HPDE6-E6E7 (cell line): ENCODE measurements at regions not wholly inside any gene's neighbourhood (a gene's known extent, or its start where the extent isn't known, plus 50 kb on each side); places are given as distances from the start of the nearest gene placed in this dataset.

Experiments
- DNase-seq: peaks from one replicate; pipeline ENCODE4 v3.0.0; 2011; ENCODE audit warnings: missing footprints; ENCODE audit errors: extremely low spot score

DNA sequence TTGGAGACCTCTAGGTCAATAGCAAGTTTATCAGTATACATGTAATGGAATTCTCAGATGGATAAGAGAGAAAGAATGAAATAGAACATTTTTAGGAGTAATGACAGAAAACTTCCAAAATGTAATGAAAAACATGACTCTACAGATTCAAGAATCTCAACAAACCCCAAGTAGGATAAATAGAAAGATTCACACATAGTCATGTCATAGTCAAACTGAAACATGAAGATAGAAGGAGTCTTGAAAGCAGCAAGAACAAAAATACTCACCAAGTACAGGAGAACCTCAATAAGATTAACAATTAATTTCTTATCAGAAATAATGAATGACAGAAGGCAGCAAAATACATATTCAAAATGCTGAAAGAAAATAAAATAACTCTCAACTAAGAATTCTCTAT lies 164.5 kb downstream of the SPATA31D1 start:
- DNase-seq = no peak

DNA sequence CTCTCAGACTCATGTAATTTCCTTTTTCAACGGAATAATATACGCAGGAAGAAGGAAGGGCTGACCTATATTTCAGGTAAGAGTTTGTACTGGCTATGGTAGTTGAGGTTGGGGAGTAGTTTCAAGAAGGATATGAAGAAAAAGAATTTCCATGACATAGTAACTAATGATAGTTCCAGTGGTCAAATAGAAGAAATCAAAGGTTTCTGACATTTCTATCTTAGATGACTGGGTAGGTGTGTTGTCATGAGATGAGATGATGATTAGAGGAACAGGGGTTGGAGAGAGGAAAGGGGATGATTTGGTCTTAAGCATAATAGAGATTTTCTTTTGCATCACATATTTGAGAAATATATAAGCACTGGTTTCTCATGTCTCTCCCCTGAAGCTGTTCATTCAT lies 166.0 kb downstream of the SPATA31D1 start:
- DNase-seq = no peak

GRCh38 chr9:82161876-82162275 lies 173.3 kb downstream of the SPATA31D1 start:
- DNase-seq = no peak

DNA sequence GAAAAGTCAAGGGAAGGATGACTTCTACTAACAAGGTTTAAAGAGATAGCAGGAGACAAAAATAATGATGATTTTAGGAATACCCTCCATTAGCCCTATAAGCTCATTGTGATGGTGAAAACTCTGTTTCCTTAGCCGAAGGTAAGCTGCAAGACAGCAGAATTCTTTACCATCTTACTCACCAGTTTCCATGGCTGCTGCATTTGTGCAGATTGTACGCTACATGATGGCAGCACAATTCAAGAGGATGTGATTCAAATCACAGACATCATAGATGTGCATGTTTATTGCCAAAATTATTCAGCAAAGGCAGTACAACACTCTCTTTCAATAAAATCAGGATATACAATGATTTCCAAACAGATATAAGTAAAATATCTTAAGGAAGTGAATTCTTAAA lies 175.6 kb downstream of the SPATA31D1 start:
- no peak for DNase-seq

DNA sequence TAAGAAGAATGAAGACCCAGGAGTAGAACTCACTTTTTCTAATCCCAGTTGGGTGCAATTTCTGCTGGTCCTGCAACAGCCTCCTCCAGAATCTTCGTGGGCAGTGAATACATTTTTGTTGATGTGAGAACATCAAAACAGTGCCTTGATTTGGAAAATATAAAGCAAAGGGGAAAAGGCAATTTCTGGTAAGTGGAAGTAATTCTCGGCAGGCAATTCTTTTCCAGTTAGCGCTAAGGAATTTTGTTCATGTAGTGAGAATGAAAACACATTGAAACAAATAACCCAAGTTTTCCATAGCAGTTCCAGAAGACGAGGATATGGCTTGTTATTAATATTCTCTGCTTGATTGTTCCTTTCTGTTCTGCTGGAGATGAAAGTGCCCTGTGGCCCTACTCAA lies 178.7 kb downstream of the SPATA31D1 start:
- DNase-seq = no peak

DNA sequence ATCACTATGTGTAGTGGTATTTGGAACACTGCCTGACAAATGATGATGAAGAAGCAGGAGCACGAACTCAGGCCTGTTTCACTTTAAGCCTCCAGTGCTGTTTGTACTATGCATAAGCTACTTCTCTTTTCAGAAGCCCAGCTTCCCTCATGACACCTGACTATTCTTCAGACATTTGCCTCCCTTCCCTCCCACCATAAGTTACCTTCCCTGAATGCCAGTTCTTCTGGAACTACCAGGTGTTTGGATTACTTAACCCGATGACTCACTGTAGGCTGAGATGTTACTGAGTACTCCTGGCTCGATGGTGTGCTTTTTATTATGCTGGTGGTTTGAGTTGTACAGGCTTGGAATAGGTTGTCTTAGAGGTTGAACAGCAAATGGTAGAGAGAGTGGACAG lies 180.0 kb downstream of the SPATA31D1 start:
- DNase-seq = peak; percentile 69

DNA sequence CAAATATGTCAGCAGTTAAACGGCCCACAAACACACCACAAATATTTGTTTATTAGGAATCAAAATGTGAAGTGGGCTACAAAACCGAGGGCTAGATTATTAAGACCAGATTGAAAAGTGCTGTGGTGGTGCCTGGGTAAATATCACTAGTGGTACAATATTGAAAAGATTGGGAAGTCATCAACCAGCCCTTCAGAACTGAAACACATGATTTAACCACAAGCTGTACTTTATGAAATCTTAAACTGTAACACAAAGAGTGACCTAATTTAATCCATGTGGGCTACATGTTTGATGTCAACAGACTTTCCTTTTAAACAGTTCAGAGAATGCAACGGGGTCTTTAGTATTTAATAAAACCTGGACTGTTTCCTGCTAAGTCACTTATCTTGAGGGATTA lies 182.3 kb downstream of the SPATA31D1 start:
- no peak for DNase-seq

GRCh38 chr9:82171271-82171670 lies 182.7 kb downstream of the SPATA31D1 start:
- DNase-seq = no peak

- no peak for DNase-seq
Measured at GRCh38 chr9:82180711-82181110, 192.1 kb downstream of the SPATA31D1 start.

DNA sequence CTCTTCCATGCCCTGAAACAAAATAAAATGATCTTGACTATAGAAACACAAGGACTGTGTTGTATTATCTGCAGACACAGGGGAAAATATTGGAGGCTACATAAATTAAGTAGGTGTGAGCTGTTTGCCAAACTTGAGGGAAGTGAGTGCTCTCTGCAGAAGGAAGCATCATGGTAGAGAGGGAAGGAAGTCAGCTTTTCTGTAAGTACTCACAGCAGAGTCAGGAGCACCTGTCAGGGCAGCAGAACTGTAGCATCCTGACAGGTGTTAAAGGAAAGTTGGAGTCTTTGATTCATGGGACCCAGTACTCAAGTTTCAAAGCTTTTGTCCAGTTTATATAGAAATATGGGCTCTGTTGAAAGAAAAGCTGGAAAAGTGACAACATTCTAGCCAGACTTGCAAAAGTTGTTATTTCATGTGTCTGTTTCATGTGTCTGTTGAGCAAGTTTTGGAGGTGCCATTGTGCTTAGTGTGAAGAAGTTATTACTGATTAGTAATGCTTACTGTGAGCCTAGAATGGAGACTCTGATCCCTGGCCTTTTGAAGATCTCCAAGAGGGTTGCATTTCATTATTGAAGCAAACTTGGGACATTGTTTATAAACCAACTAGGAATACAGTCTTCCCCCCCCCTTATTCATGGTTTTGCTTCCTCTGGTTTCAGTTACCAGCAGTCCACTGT lies 194.7 kb downstream of the SPATA31D1 start:
- no peak for DNase-seq

GRCh38 chr9:82184524-82184923 lies 196.0 kb downstream of the SPATA31D1 start:
- DNase-seq = no peak

DNA sequence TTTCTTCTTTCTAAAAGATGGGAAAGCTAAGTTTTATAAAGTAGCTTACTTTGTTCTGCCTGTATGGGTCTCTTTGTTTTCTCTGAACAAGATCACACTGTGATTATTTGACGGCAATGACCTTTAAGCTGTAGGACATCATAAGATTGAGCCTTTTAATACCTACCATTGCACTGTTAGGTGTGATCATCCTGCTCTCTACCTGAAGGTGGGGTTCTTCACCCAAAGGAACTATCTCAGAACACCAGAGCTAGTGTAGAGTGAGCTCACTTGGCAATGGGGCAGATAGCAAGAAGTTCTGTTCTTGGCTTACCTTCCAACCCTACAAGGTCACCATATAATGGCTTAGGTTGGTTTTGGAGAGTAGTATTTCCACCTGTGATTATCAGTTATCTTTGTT lies 200.2 kb downstream of the SPATA31D1 start:
- no peak for DNase-seq

DNA sequence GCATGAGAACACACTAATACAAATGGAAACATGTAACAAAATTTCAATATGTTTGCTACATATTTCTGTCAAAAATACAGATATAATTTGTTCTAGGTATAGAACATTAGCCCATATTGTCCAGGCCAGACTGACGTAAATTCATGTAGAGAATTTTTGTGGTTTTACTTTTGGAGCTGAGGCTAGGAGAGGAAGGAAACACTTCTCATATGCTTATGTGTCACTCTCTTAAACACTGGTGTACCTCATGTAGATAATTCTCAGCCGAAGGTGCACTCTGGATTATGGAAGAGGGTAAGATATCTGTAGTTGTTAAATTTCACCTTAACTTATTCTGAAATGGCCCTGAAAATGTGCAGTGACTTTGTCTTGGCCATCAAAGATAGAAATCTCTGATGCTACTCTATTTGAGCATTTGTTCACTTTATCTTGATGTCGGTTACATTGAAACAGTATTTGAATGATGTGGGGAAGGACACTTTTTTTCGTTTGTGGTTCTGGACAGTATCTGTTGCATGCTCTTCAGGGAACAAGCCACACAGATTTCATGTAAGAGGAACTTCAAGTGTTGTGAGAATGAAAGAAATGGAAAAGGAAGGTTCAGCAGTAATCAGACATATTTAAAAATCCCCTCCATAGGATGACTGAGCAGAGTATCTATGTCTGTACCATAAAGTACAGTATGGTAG lies 202.7 kb downstream of the SPATA31D1 start:
- DNase-seq = no peak

DNA sequence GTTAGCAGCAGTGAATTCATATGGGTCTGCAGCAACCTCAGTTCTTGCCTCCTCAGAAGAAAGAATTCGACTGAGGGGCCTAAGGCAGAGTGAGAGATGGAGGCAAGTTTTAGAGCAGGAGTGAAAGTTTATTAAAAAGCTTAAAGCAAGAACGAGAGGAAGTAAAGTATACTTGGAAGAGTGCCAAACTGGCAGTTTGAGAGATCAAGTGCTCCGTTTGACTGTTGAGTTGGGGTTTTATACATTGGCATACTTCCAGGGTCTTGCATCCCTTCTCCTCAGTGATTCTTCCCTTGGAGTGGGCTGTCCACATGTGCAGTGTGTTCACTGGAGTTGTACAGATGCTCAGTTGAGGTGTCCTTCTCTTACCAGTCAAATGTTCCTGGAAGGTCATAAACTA lies 203.6 kb downstream of the SPATA31D1 start:
- DNase-seq = no peak

DNA sequence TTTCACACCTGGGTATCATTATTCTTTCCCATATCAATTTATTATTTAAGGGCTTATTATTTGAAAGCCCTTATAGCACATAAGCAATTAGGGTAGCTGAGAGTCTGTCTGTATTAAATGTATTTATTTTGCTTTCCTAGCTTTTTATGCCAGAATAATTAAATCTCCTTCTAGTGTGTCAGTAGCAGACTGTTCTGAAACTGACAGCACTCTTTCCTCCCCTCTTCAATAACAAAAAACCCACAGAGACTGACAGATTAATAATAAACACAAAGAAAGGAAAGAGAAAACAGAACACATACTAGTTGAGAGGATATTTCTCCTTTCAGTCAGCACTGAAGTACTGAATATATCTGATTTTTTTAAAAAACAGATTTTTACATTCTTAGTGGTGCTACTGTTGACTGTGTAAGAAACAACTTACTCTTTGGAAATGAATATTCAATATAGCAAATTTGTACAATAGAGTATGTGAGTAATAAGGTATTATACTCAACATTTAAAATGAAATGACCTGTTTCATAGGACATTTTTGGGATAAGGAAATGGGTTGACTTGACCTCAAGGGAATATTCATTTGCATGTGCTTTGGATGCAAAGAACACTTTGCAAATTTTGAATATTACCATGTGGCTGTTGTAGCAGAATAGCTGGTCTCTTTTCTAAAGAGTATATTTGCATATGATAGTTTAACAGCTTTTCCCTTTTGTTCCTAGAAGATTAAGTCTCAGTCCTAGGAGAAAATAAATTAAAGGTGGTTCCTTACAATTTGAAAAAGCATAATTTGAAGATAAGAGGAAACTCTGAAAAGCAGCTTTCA lies 208.3 kb downstream of the SPATA31D1 start:
- DNase-seq = no peak

DNA sequence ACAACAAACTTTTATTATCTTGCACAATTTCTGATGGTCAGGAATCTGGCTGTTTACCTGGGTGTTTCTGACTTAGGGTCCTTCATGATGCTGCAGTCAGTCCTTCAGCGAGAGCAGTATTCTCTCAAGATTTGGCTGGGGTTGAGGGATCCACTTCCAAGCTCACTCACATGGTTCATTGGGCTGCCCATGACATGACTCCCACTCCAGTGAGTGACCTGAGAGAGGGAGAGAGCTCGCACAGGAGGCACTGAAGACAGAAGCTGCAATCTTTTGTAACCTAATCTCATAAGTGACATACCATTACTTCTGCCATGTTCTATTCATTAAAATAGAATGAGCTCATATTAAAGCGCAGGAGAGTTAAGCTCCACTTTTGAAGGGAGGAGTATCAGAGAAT lies 212.6 kb downstream of the SPATA31D1 start:
- no peak for DNase-seq

- peak; percentile 40 for DNase-seq
Measured at GRCh38 chr9:82202808-82203207, 214.2 kb downstream of the SPATA31D1 start.

- no peak for DNase-seq
Measured at GRCh38 chr9:82206490-82206889, 217.9 kb downstream of the SPATA31D1 start.

- DNase-seq = no peak
Measured at GRCh38 chr9:82206946-82207345, 218.4 kb downstream of the SPATA31D1 start.

- no peak for DNase-seq
Measured at GRCh38 chr9:82208741-82209450, 220.3 kb downstream of the SPATA31D1 start.

DNA sequence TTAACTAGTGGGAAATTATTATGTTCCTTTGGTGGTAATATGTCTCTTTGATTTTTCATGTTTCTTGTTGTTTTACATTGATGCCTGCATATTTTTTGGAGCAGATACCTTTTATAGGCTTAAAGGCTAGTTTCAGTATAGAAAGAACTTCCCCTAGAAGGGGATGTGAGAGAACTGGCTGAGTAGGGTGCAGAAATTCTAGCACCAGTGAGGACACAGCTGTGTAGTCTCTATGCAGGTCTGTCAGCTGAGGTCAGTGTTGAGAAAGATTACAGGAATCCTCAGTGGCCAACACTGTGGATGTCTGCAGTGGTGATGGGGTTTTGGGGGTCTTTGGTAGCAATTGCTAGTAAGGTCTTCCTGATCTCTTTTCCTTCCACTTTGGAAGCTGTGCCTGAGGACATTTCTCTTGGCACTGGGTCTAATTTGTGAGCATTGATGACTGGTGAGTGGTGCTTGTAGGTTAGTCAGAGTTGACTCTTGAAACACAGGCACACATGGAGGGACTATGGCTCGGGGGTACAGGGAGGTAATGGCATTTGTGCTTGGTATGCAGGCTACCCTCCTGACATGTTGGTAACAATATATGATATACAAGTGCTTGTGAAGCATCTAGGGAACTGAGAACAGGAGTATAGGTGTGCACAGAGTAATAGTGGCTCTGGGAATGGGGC lies 221.4 kb downstream of the SPATA31D1 start:
- no peak for DNase-seq

GRCh38 chr9:82212885-82213284 lies 224.3 kb downstream of the SPATA31D1 start:
- DNase-seq = no peak
